ENCODE measurements at regions not wholly inside any gene's neighbourhood (a gene's known extent, or its start where the extent isn't known, plus 50 kb on each side); places are given as distances from the start of the nearest gene placed in this dataset.

DNA sequence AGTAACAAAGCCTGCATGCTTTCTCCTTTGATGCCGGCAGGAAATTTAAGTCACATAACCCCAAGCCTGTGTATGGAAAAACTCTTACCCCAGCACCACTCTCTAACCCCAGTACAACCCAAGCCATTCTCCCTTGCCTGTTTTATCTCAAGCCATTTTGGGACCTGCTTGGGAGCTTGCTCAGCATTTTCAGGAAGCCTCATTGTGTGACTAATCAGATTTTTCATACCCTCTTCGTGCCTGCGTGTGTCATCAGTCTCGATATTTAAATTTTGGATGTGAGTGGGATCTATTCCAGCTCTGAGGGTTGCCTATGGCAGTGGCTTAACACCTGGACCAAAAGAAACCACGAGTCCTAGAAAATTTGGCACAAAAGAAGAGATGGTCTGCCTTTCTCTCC is 426.2 kb downstream of the SQOR start:
- TF ChIP-seq, protein P1, sequence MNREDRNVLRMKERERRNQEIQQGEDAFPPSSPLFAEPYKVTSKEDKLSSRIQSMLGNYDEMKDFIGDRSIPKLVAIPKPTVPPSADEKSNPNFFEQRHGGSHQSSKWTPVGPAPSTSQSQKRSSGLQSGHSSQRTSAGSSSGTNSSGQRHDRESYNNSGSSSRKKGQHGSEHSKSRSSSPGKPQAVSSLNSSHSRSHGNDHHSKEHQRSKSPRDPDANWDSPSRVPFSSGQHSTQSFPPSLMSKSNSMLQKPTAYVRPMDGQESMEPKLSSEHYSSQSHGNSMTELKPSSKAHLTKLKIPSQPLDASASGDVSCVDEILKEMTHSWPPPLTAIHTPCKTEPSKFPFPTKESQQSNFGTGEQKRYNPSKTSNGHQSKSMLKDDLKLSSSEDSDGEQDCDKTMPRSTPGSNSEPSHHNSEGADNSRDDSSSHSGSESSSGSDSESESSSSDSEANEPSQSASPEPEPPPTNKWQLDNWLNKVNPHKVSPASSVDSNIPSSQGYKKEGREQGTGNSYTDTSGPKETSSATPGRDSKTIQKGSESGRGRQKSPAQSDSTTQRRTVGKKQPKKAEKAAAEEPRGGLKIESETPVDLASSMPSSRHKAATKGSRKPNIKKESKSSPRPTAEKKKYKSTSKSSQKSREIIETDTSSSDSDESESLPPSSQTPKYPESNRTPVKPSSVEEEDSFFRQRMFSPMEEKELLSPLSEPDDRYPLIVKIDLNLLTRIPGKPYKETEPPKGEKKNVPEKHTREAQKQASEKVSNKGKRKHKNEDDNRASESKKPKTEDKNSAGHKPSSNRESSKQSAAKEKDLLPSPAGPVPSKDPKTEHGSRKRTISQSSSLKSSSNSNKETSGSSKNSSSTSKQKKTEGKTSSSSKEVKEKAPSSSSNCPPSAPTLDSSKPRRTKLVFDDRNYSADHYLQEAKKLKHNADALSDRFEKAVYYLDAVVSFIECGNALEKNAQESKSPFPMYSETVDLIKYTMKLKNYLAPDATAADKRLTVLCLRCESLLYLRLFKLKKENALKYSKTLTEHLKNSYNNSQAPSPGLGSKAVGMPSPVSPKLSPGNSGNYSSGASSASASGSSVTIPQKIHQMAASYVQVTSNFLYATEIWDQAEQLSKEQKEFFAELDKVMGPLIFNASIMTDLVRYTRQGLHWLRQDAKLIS (CRISPR knock-in tag; IDR thresholded peaks at IDR 0.05; ENCODE audit: borderline replicate concordance) = no peak
- no peak for TF ChIP-seq HMGXB4 (CRISPR knock-in tag; IDR thresholded peaks at IDR 0.05)
- TF ChIP-seq JAZF1 (CRISPR knock-in tag; IDR thresholded peaks at IDR 0.05) = no peak
- TF ChIP-seq ZNF232 (CRISPR knock-in tag; IDR thresholded peaks at IDR 0.05) = no peak
- TF ChIP-seq ZNF317 (CRISPR knock-in tag; IDR thresholded peaks at IDR 0.05; ENCODE audit: borderline replicate concordance, low read depth) = no peak
- TF ChIP-seq, protein P2, sequence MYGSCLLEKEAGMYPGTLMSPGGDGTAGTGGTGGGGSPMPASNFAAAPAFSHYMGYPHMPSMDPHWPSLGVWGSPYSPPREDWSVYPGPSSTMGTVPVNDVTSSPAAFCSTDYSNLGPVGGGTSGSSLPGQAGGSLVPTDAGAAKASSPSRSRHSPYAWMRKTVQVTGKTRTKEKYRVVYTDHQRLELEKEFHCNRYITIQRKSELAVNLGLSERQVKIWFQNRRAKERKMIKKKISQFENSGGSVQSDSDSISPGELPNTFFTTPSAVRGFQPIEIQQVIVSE (CRISPR knock-in tag; IDR thresholded peaks at IDR 0.05; ENCODE audit: borderline replicate concordance) = no peak
- no peak for TF ChIP-seq ZBTB21 (CRISPR knock-in tag; IDR thresholded peaks at IDR 0.05; ENCODE audit: borderline replicate concordance)
- TF ChIP-seq ATF2 (CRISPR knock-in tag; IDR thresholded peaks at IDR 0.05; ENCODE audit: borderline replicate concordance, low read depth) = no peak
- TF ChIP-seq SMAD3 (CRISPR knock-in tag; IDR thresholded peaks at IDR 0.05; ENCODE audit: borderline replicate concordance) = no peak
- TF ChIP-seq ELF4 (CRISPR knock-in tag; IDR thresholded peaks at IDR 0.05; ENCODE audit: low read depth) = no peak
- TF ChIP-seq NR3C1 (CRISPR knock-in tag; conservative IDR thresholded peaks at IDR 0.05; ENCODE audit: low read depth) = no peak
- TF ChIP-seq, protein P3, sequence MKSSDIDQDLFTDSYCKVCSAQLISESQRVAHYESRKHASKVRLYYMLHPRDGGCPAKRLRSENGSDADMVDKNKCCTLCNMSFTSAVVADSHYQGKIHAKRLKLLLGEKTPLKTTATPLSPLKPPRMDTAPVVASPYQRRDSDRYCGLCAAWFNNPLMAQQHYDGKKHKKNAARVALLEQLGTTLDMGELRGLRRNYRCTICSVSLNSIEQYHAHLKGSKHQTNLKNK (CRISPR knock-in tag; IDR thresholded peaks at IDR 0.05) = no peak
- no peak for TF ChIP-seq JUN (CRISPR knock-in tag; IDR thresholded peaks at IDR 0.05)
- TF ChIP-seq NFE2L1 (CRISPR knock-in tag; IDR thresholded peaks at IDR 0.05) = no peak
- CTCF ChIA-PET = interaction anchor here (1.2 kb wide), 1 partner anchor 266 kb away, joined by 3 read pairs; no protein-coding TSS in a partner anchor
- no peak for DNase-seq (ENCODE audit: low spot score)
- no peak overlapping the region for H3K27ac Mint-ChIP-seq
- POLR2A ChIA-PET = no interaction called here
- H3K4me1 Mint-ChIP-seq = no peaks in the 10 kb centered on the region
- H3K27me3 Mint-ChIP-seq (ENCODE audit: low read depth) = no peaks in the 10 kb centered on the region
- no peaks in the 10 kb centered on the region for H3K36me3 Mint-ChIP-seq
- H3K9me3 Mint-ChIP-seq = no peaks in the 10 kb centered on the region
- no peak for ATAC-seq
- no peak overlapping the region for H3K4me3 Mint-ChIP-seq

GRCh38 chr15:46077220-46077619 is 442.4 kb downstream of the SQOR start:
- H3K9me3 Mint-ChIP-seq = no peaks in the 10 kb centered on the region
- ChIA-PET CTCF (interaction anchor here (1.7 to 2.7 kb wide), 4 partner anchors 15 to 371 kb away, joined by 4 to 9 read pairs (median 7); no protein-coding TSS in a partner anchor), POLR2A (no interaction called here)
- peak; percentile 50 for ATAC-seq
- H3K27ac Mint-ChIP-seq = no peak overlapping the region
- no peak overlapping the region for H3K4me3 Mint-ChIP-seq
- no peaks in the 10 kb centered on the region for H3K36me3 Mint-ChIP-seq
- no peaks in the 10 kb centered on the region for H3K27me3 Mint-ChIP-seq (ENCODE audit: low read depth)
- DNase-seq (ENCODE audit: low spot score) = no peak
- H3K4me1 Mint-ChIP-seq = peaks cover 40% of the 10 kb centered on the region
- TF ChIP-seq, protein P4, sequence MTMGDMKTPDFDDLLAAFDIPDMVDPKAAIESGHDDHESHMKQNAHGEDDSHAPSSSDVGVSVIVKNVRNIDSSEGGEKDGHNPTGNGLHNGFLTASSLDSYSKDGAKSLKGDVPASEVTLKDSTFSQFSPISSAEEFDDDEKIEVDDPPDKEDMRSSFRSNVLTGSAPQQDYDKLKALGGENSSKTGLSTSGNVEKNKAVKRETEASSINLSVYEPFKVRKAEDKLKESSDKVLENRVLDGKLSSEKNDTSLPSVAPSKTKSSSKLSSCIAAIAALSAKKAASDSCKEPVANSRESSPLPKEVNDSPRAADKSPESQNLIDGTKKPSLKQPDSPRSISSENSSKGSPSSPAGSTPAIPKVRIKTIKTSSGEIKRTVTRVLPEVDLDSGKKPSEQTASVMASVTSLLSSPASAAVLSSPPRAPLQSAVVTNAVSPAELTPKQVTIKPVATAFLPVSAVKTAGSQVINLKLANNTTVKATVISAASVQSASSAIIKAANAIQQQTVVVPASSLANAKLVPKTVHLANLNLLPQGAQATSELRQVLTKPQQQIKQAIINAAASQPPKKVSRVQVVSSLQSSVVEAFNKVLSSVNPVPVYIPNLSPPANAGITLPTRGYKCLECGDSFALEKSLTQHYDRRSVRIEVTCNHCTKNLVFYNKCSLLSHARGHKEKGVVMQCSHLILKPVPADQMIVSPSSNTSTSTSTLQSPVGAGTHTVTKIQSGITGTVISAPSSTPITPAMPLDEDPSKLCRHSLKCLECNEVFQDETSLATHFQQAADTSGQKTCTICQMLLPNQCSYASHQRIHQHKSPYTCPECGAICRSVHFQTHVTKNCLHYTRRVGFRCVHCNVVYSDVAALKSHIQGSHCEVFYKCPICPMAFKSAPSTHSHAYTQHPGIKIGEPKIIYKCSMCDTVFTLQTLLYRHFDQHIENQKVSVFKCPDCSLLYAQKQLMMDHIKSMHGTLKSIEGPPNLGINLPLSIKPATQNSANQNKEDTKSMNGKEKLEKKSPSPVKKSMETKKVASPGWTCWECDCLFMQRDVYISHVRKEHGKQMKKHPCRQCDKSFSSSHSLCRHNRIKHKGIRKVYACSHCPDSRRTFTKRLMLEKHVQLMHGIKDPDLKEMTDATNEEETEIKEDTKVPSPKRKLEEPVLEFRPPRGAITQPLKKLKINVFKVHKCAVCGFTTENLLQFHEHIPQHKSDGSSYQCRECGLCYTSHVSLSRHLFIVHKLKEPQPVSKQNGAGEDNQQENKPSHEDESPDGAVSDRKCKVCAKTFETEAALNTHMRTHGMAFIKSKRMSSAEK (CRISPR knock-in tag; IDR thresholded peaks at IDR 0.05; ENCODE audit: borderline replicate concordance) = no peak
- no peak for TF ChIP-seq ZNF671 (CRISPR knock-in tag; IDR thresholded peaks at IDR 0.05)
- TF ChIP-seq ZBTB21 (CRISPR knock-in tag; IDR thresholded peaks at IDR 0.05; ENCODE audit: borderline replicate concordance) = no peak
- TF ChIP-seq, protein P5, sequence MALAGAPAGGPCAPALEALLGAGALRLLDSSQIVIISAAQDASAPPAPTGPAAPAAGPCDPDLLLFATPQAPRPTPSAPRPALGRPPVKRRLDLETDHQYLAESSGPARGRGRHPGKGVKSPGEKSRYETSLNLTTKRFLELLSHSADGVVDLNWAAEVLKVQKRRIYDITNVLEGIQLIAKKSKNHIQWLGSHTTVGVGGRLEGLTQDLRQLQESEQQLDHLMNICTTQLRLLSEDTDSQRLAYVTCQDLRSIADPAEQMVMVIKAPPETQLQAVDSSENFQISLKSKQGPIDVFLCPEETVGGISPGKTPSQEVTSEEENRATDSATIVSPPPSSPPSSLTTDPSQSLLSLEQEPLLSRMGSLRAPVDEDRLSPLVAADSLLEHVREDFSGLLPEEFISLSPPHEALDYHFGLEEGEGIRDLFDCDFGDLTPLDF (CRISPR knock-in tag; IDR thresholded peaks at IDR 0.05) = no peak
- no peak for TF ChIP-seq ERG (CRISPR knock-in tag; IDR thresholded peaks at IDR 0.05)

Data from WTC11 (cell line).